LNCaP clone FGC (cell line): ENCODE measurements at regions not wholly inside any gene's neighbourhood (a gene's known extent, or its start where the extent isn't known, plus 50 kb on each side); places are given as distances from the start of the nearest gene placed in this dataset.

Source experiments
- DNase-seq: peaks from one replicate; pipeline ENCODE4 v3.0.0-alpha.2; 2011; ENCODE audit warnings: low read depth
- H3K4me3 ChIP-seq: 2 replicates; pipeline ENCODE4 v1.5.1; 2011; ENCODE audit warnings: mild to moderate bottlenecking, low read depth, low read length, control low read depth
- CTCF ChIP-seq: IDR thresholded peaks from 2 replicates; pipeline ENCODE4 v1.5.1; 2012; ENCODE audit warnings: mild to moderate bottlenecking; ENCODE audit not compliant: control insufficient read depth, insufficient read depth; ENCODE audit errors: extremely low read depth

GRCh38 chr6:54587277-54587676 is 259.3 kb upstream of the FAM83B start:
- TF ChIP-seq CTCF = no peak
- no peak for DNase-seq

GRCh38 chr6:54588176-54588575 is 258.4 kb upstream of the FAM83B start:
- DNase-seq = no peak
- no peak for TF ChIP-seq CTCF
- no peak overlapping the region for H3K4me3 ChIP-seq

More at GRCh38 chr6:54587277-54587676, 259.3 kb upstream of the FAM83B start:
- H3K4me3 ChIP-seq = no peak overlapping the region

- no peak for DNase-seq
- no peak for TF ChIP-seq CTCF
- H3K4me3 ChIP-seq = no peak overlapping the region
Measured at GRCh38 chr6:54595844-54596243, 250.7 kb upstream of the FAM83B start.

GRCh38 chr6:54598787-54599313 is 247.7 kb upstream of the FAM83B start:
- no peak overlapping the region for H3K4me3 ChIP-seq
- DNase-seq = no peak
- TF ChIP-seq CTCF = no peak

- DNase-seq = no peak
- TF ChIP-seq CTCF = no peak
- no peak overlapping the region for H3K4me3 ChIP-seq
Measured at GRCh38 chr6:54601600-54602300, 244.8 kb upstream of the FAM83B start.

- TF ChIP-seq CTCF = no peak
- no peak overlapping the region for H3K4me3 ChIP-seq
- no peak for DNase-seq
Measured at GRCh38 chr6:54602591-54602990, 244.0 kb upstream of the FAM83B start.

- TF ChIP-seq CTCF = no peak
- DNase-seq = no peak
- H3K4me3 ChIP-seq = no peak overlapping the region
Measured at GRCh38 chr6:54609981-54610380, 236.6 kb upstream of the FAM83B start.
